ENCODE measurements at regions not wholly inside any gene's neighbourhood (a gene's known extent, or its start where the extent isn't known, plus 50 kb on each side); places are given as distances from the start of the nearest gene placed in this dataset.

DNA sequence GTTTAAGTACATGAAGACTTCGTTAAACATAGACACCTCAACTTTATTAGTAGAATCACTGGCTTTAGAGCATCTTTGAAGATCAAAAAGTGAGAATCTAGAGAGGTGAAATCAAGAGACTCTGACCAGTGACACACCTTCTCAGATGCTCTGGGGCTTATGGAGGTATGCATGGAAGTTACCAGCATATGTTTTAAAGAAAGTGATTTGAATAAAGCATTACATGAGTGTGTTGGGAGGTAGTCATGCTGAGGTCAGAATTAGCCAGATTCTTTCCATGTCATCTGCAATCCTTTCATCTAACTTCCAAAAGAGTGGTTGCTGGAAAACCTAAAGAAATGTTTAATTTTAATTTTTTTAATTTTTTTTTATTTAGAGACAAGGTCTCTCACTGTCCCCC is 658.0 kb upstream of the GOLIM4 start:
- Histone ChIP-seq H3K36me3 (no peaks in the 10 kb centered on the region), H3K9me3 (no peaks in the 10 kb centered on the region), H3K27me3 (no peaks in the 10 kb centered on the region), H3K4me3 (no peak overlapping the region), H3K27ac (no peak overlapping the region), H3K4me1 (ENCODE audit: insufficient read depth) (no peaks in the 10 kb centered on the region)
- TF ChIP-seq, protein P1, sequence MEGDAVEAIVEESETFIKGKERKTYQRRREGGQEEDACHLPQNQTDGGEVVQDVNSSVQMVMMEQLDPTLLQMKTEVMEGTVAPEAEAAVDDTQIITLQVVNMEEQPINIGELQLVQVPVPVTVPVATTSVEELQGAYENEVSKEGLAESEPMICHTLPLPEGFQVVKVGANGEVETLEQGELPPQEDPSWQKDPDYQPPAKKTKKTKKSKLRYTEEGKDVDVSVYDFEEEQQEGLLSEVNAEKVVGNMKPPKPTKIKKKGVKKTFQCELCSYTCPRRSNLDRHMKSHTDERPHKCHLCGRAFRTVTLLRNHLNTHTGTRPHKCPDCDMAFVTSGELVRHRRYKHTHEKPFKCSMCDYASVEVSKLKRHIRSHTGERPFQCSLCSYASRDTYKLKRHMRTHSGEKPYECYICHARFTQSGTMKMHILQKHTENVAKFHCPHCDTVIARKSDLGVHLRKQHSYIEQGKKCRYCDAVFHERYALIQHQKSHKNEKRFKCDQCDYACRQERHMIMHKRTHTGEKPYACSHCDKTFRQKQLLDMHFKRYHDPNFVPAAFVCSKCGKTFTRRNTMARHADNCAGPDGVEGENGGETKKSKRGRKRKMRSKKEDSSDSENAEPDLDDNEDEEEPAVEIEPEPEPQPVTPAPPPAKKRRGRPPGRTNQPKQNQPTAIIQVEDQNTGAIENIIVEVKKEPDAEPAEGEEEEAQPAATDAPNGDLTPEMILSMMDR (IDR thresholded peaks at IDR 0.05), result no peak
- no peak for TF ChIP-seq EP300 (IDR thresholded peaks at IDR 0.05)
- no peak for TF ChIP-seq POLR2A (IDR thresholded peaks at IDR 0.05)
- intact Hi-C loops (cut with DNase I), result no loop called here
- WGBS, 3 donors, result 74 to 81% (median 77%) methylated on average over 1 of the region's 1 CpG
- DNase-seq, result no peak

GRCh38 chr3:168752339-168752738 is 656.6 kb upstream of the GOLIM4 start:
- TF ChIP-seq, protein P1 (IDR thresholded peaks at IDR 0.05), result no peak
- TF ChIP-seq POLR2A (IDR thresholded peaks at IDR 0.05), result no peak
- TF ChIP-seq EP300 (IDR thresholded peaks at IDR 0.05), result no peak
- no peak for DNase-seq
- Histone ChIP-seq H3K36me3 (no peaks in the 10 kb centered on the region), H3K4me1 (ENCODE audit: insufficient read depth) (no peaks in the 10 kb centered on the region), H3K27me3 (no peaks in the 10 kb centered on the region), H3K27ac (no peak overlapping the region), H3K9me3 (no peaks in the 10 kb centered on the region), H3K4me3 (no peak overlapping the region)
- intact Hi-C loops (cut with DNase I), result no loop called here

DNA sequence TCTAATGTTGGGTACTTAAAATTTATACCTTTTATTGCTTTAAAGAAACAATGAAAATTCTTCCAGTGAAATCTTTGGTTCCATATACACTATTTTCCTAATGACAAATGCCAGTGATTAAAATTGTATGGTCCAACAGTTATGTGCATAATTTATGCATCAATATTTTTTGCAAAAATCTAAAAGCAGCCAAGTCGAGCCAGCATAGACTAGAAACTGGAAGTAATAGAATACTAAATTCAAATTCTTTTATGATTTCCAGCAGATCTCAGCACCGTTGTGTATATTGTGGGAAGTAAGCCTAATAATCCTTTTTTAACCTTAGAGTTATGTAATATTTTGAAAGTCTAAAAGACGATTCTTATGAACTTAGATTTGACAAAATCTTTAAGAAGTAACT is 652.0 kb upstream of the GOLIM4 start:
- intact Hi-C loops (cut with DNase I), result no loop called here
- no peak for DNase-seq
- TF ChIP-seq EP300 (IDR thresholded peaks at IDR 0.05) (no peak), POLR2A (IDR thresholded peaks at IDR 0.05) (no peak)
- TF ChIP-seq, protein P1 (IDR thresholded peaks at IDR 0.05), result no peak
- no peaks in the 10 kb centered on the region for H3K36me3 ChIP-seq
- no peaks in the 10 kb centered on the region for H3K27me3 ChIP-seq
- H3K9me3 ChIP-seq, result no peaks in the 10 kb centered on the region
- 73 to 80% (median 73%) methylated on average over 3 of the region's 3 CpGs for WGBS, 3 donors
- no peak overlapping the region for H3K4me3 ChIP-seq
- no peaks in the 10 kb centered on the region for H3K4me1 ChIP-seq (ENCODE audit: insufficient read depth)
- H3K27ac ChIP-seq, result no peak overlapping the region

GRCh38 chr3:168738527-168739325 is 643.0 kb upstream of the GOLIM4 start:
- H3K9me3 ChIP-seq, result no peaks in the 10 kb centered on the region
- no peak overlapping the region for H3K27ac ChIP-seq
- no peaks in the 10 kb centered on the region for H3K4me1 ChIP-seq (ENCODE audit: insufficient read depth)
- intact Hi-C loops (cut with DNase I), result no loop called here
- no peaks in the 10 kb centered on the region for H3K27me3 ChIP-seq
- no peak overlapping the region for H3K4me3 ChIP-seq
- TF ChIP-seq, protein P1 (IDR thresholded peaks at IDR 0.05), result no peak
- TF ChIP-seq EP300 (IDR thresholded peaks at IDR 0.05), result no peak
- TF ChIP-seq POLR2A (IDR thresholded peaks at IDR 0.05), result no peak
- DNase-seq, result no peak
- 81 to 87% (median 83%) methylated on average over 6 of the region's 6 CpGs for WGBS, 3 donors
- H3K36me3 ChIP-seq, result no peaks in the 10 kb centered on the region

Data from ovary (tissue), 7 donors.